Gastroesophageal sphincter (tissue), 4 donors: ENCODE measurements at regions not wholly inside any gene's neighbourhood (a gene's known extent, or its start where the extent isn't known, plus 50 kb on each side); places are given as distances from the start of the nearest gene placed in this dataset.

Experiments used
- ATAC-seq: fragments of 150-250 bp; one replicate; pipeline ENCODE4 v1.9.1; 2016; ENCODE audit warnings: mild to moderate bottlenecking, moderate library complexity
- H3K27ac ChIP-seq, 4 donors: fragments of 200-600 bp; sonication (generic) in 3 of 4; 1 replicate in 3 of 4; 2 replicates in 1 of 4; pipeline ENCODE4 v1.5.1; 2016 to 2019
- H3K27me3 ChIP-seq: fragments of 200-600 bp; sonication (generic); one replicate; pipeline ENCODE4 v1.5.1; 2019
- H3K36me3 ChIP-seq, 2 donors: fragments of 200-600 bp; sonication (generic); one replicate each; pipeline ENCODE4 v1.5.1; 2019; ENCODE audit warnings: control low read depth in 1 of 2
- H3K4me1 ChIP-seq, 3 donors: fragments of 200-600 bp; sonication (generic); 1 replicate in 2 of 3; 2 replicates in 1 of 3; pipeline ENCODE4 v1.5.1; 2016 to 2019; ENCODE audit warnings: control low read depth in 2 of 3
- H3K4me3 ChIP-seq, 2 donors: fragments of 200-600 bp; sonication (generic); one replicate each; pipeline ENCODE4 v1.5.1; 2019; ENCODE audit warnings: mild to moderate bottlenecking in 1 of 2, moderate library complexity in 1 of 2
- H3K9me3 ChIP-seq, 3 donors: fragments of 200-600 bp; sonication (generic); one replicate each; pipeline ENCODE4 v1.5.1; 2017 to 2019; ENCODE audit warnings: control low read depth in 2 of 3
- EP300 ChIP-seq: sonication (generic); formaldehyde crosslinking; IDR thresholded peaks from one replicate; pipeline ENCODE4 v1.6.1; 2017; ENCODE audit warnings: antibody characterized with exemption, mild to moderate bottlenecking
- POLR2A ChIP-seq, 2 donors: fragments of 450-650 bp; IDR thresholded peaks; one replicate each; pipeline ENCODE4 v1.6.1; 2017; ENCODE audit warnings: antibody characterized with exemption in 2 of 2, mild to moderate bottlenecking in 2 of 2, moderate library complexity in 1 of 2
- POLR2AphosphoS5 ChIP-seq: sonication (generic); formaldehyde crosslinking; IDR thresholded peaks from one replicate; pipeline ENCODE4 v1.6.1; 2017; ENCODE audit warnings: antibody characterized with exemption
- WGBS, 2 donors: methylation state at CpG; one replicate each; pipeline ENCODE4 v1.1.5; 2018; ENCODE audit warnings: low coverage in 1 of 2; 5-methylcytosine and 5-hydroxymethylcytosine counted together
- TF ChIP-seq, protein P1 (sequence below), 4 experiments: fragments of 200-600 bp in 2 of 4; fragments of 450-650 bp in 2 of 4; sonication (generic) in 1 of 4; IDR thresholded peaks; one replicate each; pipeline ENCODE4 v1.5.1; 2017 to 2019; ENCODE audit warnings: antibody characterized with exemption in 4 of 4, mild to moderate bottlenecking in 2 of 4, moderate library complexity in 2 of 4

DNA sequence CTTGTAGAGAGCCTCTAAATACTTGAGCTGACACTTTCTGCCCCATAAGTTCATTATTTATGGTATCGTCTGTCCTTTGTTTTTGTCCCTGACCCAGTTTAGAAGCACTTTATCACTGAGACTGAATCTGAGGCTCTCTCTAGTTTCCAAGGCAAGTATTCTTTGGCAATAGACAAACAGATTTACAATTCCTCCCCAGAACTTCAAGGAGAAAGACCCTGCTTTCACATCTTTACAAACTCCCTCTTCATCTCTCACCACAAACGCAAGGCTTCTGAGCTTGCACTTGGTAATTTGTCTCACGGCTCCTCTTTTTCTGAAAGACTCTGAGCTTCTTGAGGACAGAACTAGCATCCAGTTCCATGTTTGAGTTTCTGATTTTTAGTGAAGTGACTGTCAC, 49.8 kb upstream of the PARP11 start:
- 70% methylated on average over 3 of the region's 3 CpGs; no CpG with 5 or more reads in 1 of the 2 donors for WGBS, 2 donors
- no peak overlapping the region for H3K4me3 ChIP-seq
- TF ChIP-seq EP300 (no peak), POLR2A (IDR thresholded peaks at IDR 0.05) (no peak), POLR2AphosphoS5 (no peak)
- TF ChIP-seq, protein P1, sequence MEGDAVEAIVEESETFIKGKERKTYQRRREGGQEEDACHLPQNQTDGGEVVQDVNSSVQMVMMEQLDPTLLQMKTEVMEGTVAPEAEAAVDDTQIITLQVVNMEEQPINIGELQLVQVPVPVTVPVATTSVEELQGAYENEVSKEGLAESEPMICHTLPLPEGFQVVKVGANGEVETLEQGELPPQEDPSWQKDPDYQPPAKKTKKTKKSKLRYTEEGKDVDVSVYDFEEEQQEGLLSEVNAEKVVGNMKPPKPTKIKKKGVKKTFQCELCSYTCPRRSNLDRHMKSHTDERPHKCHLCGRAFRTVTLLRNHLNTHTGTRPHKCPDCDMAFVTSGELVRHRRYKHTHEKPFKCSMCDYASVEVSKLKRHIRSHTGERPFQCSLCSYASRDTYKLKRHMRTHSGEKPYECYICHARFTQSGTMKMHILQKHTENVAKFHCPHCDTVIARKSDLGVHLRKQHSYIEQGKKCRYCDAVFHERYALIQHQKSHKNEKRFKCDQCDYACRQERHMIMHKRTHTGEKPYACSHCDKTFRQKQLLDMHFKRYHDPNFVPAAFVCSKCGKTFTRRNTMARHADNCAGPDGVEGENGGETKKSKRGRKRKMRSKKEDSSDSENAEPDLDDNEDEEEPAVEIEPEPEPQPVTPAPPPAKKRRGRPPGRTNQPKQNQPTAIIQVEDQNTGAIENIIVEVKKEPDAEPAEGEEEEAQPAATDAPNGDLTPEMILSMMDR (IDR thresholded peaks at IDR 0.05), result no peak
- no peak overlapping the region for H3K27ac ChIP-seq
- H3K9me3 ChIP-seq, result no peaks in the 10 kb centered on the region
- peaks cover 88% of the 10 kb centered on the region for H3K27me3 ChIP-seq
- no peaks in the 10 kb centered on the region for H3K36me3 ChIP-seq
- ATAC-seq, result no peak
- peaks cover 0 to 10% (median 0%) of the 10 kb centered on the region in 3 donors for H3K4me1 ChIP-seq
